ENCODE measurements at regions not wholly inside any gene's neighbourhood (a gene's known extent, or its start where the extent isn't known, plus 50 kb on each side); places are given as distances from the start of the nearest gene placed in this dataset.
"Not testable (repeated sequence)": the region's sequence is repeated elsewhere in the genome, so short reads cannot be mapped to it uniquely, and the experiment has no call there.

- in situ Hi-C loops (cut with MboI; ENCODE audit: low pct_unique_long_range_greater_than_20kb, low sequenced_read_pairs) = not testable (repeated sequence)
These were observed 98.9 kb upstream of the CHD2 start for GRCh38 chr15:92801056-92801773.

GRCh38 chr15:92801774-92802464, 98.2 kb upstream of the CHD2 start:
- in situ Hi-C loops (cut with MboI; ENCODE audit: low pct_unique_long_range_greater_than_20kb, low sequenced_read_pairs) = no loop called here
- DNase-seq = peak; percentile 89

More at GRCh38 chr15:92801056-92801773, 98.9 kb upstream of the CHD2 start:
- DNase-seq = not testable (repeated sequence)

- in situ Hi-C loops (cut with MboI; ENCODE audit: low pct_unique_long_range_greater_than_20kb, low sequenced_read_pairs) = no loop called here
These were observed 96.6 kb upstream of the CHD2 start for GRCh38 chr15:92803536-92803851.

GRCh38 chr15:92803852-92804609, 96.1 kb upstream of the CHD2 start:
- peak; percentile 99 for DNase-seq
- in situ Hi-C loops (cut with MboI; ENCODE audit: low pct_unique_long_range_greater_than_20kb, low sequenced_read_pairs) = no loop called here

More at GRCh38 chr15:92803536-92803851, 96.6 kb upstream of the CHD2 start:
- DNase-seq = no peak

- DNase-seq; in situ Hi-C loops (cut with MboI; ENCODE audit: low pct_unique_long_range_greater_than_20kb, low sequenced_read_pairs): not testable (repeated sequence)
These were observed 95.6 kb upstream of the CHD2 start for GRCh38 chr15:92804610-92804936.

- DNase-seq = no peak
- in situ Hi-C loops (cut with MboI; ENCODE audit: low pct_unique_long_range_greater_than_20kb, low sequenced_read_pairs) = no loop called here
These were observed 94.9 kb upstream of the CHD2 start for GRCh38 chr15:92805080-92805690.

- DNase-seq; in situ Hi-C loops (cut with MboI; ENCODE audit: low pct_unique_long_range_greater_than_20kb, low sequenced_read_pairs): not testable (repeated sequence)
These were observed 94.0 kb upstream of the CHD2 start for GRCh38 chr15:92806171-92806570.

- DNase-seq = no peak
- in situ Hi-C loops (cut with MboI; ENCODE audit: low pct_unique_long_range_greater_than_20kb, low sequenced_read_pairs) = no loop called here
These were observed 93.4 kb upstream of the CHD2 start for GRCh38 chr15:92806763-92807162.

- DNase-seq = peak; percentile 29
- in situ Hi-C loops (cut with MboI; ENCODE audit: low pct_unique_long_range_greater_than_20kb, low sequenced_read_pairs) = no loop called here
These were observed 92.1 kb upstream of the CHD2 start for GRCh38 chr15:92807971-92808571.

GRCh38 chr15:92808598-92809063, 91.5 kb upstream of the CHD2 start:
- no peak for DNase-seq
- in situ Hi-C loops (cut with MboI; ENCODE audit: low pct_unique_long_range_greater_than_20kb, low sequenced_read_pairs) = no loop called here

GRCh38 chr15:92809064-92809879, 90.9 kb upstream of the CHD2 start:
- in situ Hi-C loops (cut with MboI; ENCODE audit: low pct_unique_long_range_greater_than_20kb, low sequenced_read_pairs) = no loop called here
- peak; percentile 100 for DNase-seq

- DNase-seq = peak; percentile 62
- in situ Hi-C loops (cut with MboI; ENCODE audit: low pct_unique_long_range_greater_than_20kb, low sequenced_read_pairs) = no loop called here
These were observed 90.2 kb upstream of the CHD2 start for GRCh38 chr15:92809880-92810361.

GRCh38 chr15:92810418-92811138, 89.5 kb upstream of the CHD2 start:
- in situ Hi-C loops (cut with MboI; ENCODE audit: low pct_unique_long_range_greater_than_20kb, low sequenced_read_pairs) = no loop called here
- peak; percentile 58 for DNase-seq

- in situ Hi-C loops (cut with MboI; ENCODE audit: low pct_unique_long_range_greater_than_20kb, low sequenced_read_pairs) = no loop called here
- DNase-seq = peak; percentile 39
These were observed 88.8 kb upstream of the CHD2 start for GRCh38 chr15:92811148-92811913.

GRCh38 chr15:92812271-92812670, 87.9 kb upstream of the CHD2 start:
- no peak for DNase-seq
- in situ Hi-C loops (cut with MboI; ENCODE audit: low pct_unique_long_range_greater_than_20kb, low sequenced_read_pairs) = no loop called here

GRCh38 chr15:92813485-92813884, 86.6 kb upstream of the CHD2 start:
- in situ Hi-C loops (cut with MboI; ENCODE audit: low pct_unique_long_range_greater_than_20kb, low sequenced_read_pairs) = no loop called here
- DNase-seq = no peak

- DNase-seq = peak; percentile 70
- in situ Hi-C loops (cut with MboI; ENCODE audit: low pct_unique_long_range_greater_than_20kb, low sequenced_read_pairs) = no loop called here
These were observed 82.7 kb upstream of the CHD2 start for GRCh38 chr15:92817339-92817886.
